T-helper 1 cell treated with Interleukin-12 subunit alpha and Interleukin-12 subunit beta and Interleukin-4 antibody, amounts not matched to agents 30 μg/mL and 1 μg/mL, for 36 hours (primary cell): ENCODE measurements at regions not wholly inside any gene's neighbourhood (a gene's known extent, or its start where the extent isn't known, plus 50 kb on each side); places are given as distances from the start of the nearest gene placed in this dataset.

Source experiments
- H3K27ac Mint-ChIP-seq: one replicate; pipeline ENCODE4 v1.8.0; 2021; ENCODE audit warnings: mild to moderate bottlenecking, mixed read lengths
- H3K27me3 Mint-ChIP-seq: one replicate; pipeline ENCODE4 v1.8.0; 2021; ENCODE audit warnings: low read depth, mixed read lengths
- H3K36me3 Mint-ChIP-seq: one replicate; pipeline ENCODE4 v1.8.0; 2021; ENCODE audit warnings: low read depth, mixed read lengths
- H3K4me1 Mint-ChIP-seq: one replicate; pipeline ENCODE4 v1.8.0; 2021; ENCODE audit warnings: low read depth, mixed read lengths
- H3K4me3 Mint-ChIP-seq: one replicate; pipeline ENCODE4 v1.8.0; 2021; ENCODE audit warnings: mild to moderate bottlenecking, moderate library complexity, mixed read lengths
- H3K9me3 Mint-ChIP-seq: one replicate; pipeline ENCODE4 v1.8.0; 2021; ENCODE audit warnings: mixed read lengths

- Mint-ChIP-seq H3K4me3 (no peak overlapping the region), H3K27me3 (no peaks in the 10 kb centered on the region), H3K4me1 (no peaks in the 10 kb centered on the region), H3K27ac (no peak overlapping the region), H3K9me3 (no peaks in the 10 kb centered on the region), H3K36me3 (no peaks in the 10 kb centered on the region)
These were observed 304.6 kb downstream of the PTPRU start for GRCh38 chr1:29540801-29541357.

GRCh38 chr1:29539971-29540370 is 303.6 kb downstream of the PTPRU start:
- Mint-ChIP-seq H3K27ac (no peak overlapping the region), H3K4me3 (no peak overlapping the region)

DNA sequence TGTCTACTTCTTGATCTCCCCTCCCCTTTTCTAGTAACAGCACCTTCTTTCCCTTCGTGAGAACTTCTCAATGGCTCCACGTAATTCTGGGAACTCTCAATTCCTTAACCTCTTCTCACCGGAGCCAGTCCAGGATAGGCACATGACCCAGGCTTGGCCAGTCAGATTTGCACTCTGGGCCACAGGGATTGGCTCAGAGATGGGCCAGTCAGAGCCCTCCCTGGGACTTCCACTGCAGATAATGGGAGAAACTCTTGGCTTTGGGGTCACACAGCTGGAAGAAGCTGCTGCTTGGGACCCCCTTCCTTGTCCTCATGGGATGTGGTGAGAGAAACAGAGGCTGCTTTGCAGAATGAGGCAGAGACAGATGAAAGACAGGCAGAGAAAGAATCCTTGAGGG is 302.3 kb downstream of the PTPRU start:
- H3K27ac Mint-ChIP-seq: no peak overlapping the region
- H3K9me3 Mint-ChIP-seq: no peaks in the 10 kb centered on the region
- H3K4me3 Mint-ChIP-seq: no peak overlapping the region
- peaks cover 4% of the 10 kb centered on the region for H3K27me3 Mint-ChIP-seq
- no peaks in the 10 kb centered on the region for H3K36me3 Mint-ChIP-seq
- no peaks in the 10 kb centered on the region for H3K4me1 Mint-ChIP-seq

More at GRCh38 chr1:29539971-29540370, 303.6 kb downstream of the PTPRU start:
- Mint-ChIP-seq H3K4me1 (no peaks in the 10 kb centered on the region), H3K27me3 (peaks cover 3% of the 10 kb centered on the region), H3K9me3 (no peaks in the 10 kb centered on the region), H3K36me3 (no peaks in the 10 kb centered on the region)

DNA sequence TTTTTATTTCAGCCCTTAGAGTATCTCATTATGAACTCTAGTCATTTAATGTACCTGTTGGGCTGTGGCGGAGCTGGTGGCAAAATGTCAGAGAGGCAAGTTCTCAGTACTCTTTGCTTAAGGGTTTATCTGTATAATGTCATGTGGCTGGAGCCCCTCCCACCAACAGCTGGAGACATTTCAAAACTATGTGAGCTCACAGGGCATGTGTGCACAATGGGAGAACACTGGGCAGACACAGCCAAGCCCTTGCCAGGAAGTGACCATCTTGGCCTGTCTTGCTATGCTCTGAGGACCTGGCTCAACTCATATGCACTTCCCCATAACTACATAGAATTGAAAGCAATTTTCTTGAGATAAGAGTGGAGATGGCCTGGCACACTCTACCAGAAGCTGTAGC is 296.4 kb downstream of the PTPRU start:
- H3K9me3 Mint-ChIP-seq: peaks cover 18% of the 10 kb centered on the region
- H3K27ac Mint-ChIP-seq: no peak overlapping the region
- H3K4me3 Mint-ChIP-seq: no peak overlapping the region

DNA sequence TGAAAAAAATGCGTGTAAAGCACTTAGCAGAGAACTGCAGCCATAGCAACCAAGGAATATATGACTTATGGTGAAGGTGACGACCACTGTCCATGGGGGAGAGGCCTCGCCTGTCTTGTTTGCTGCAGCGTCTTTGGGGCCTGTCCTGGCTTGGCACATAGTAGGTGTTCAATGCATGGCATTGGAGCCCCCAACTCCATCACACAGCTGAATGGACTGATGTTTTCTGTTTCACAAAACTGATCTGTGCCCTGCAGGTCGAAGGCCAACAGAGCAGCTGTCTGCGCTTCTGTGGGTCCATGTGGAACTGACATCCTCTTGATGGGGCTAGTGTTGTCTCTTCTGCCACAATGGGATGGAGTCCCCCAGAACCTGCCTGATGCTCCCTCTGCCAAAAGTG is 296.0 kb downstream of the PTPRU start:
- Mint-ChIP-seq H3K27ac (no peak overlapping the region), H3K36me3 (no peaks in the 10 kb centered on the region), H3K4me1 (no peaks in the 10 kb centered on the region), H3K9me3 (peaks cover 18% of the 10 kb centered on the region), H3K27me3 (peaks cover 4% of the 10 kb centered on the region), H3K4me3 (no peak overlapping the region)

More for the DNA sequence above, 296.4 kb downstream of the PTPRU start:
- H3K36me3 Mint-ChIP-seq: no peaks in the 10 kb centered on the region
- H3K27me3 Mint-ChIP-seq: peaks cover 4% of the 10 kb centered on the region
- no peaks in the 10 kb centered on the region for H3K4me1 Mint-ChIP-seq

DNA sequence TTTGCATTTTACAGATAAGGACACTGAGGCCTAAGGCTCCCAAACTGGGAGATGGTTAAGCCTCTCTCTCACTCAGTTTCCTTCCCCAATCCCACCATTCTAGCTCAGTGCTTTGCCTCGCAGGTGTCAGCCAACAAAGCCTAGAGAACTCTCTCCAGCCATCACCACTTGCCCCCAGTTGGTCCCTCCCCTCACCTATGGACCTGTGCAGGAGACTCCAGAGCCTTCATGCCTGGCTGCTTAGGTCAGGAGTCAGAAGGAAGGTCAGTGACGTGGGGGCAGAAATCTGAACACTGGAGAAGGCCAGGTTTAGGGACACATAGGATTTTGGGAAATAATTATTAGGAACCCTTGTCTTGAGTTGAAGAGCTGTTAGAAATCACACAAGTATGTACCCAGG is 295.3 kb downstream of the PTPRU start:
- peaks cover 4% of the 10 kb centered on the region for H3K27me3 Mint-ChIP-seq
- H3K27ac Mint-ChIP-seq: no peak overlapping the region
- no peaks in the 10 kb centered on the region for H3K36me3 Mint-ChIP-seq
- H3K4me1 Mint-ChIP-seq: no peaks in the 10 kb centered on the region
- no peak overlapping the region for H3K4me3 Mint-ChIP-seq
- H3K9me3 Mint-ChIP-seq: peaks cover 18% of the 10 kb centered on the region

GRCh38 chr1:29529677-29530278 is 293.5 kb downstream of the PTPRU start:
- peaks cover 7% of the 10 kb centered on the region for H3K27me3 Mint-ChIP-seq
- H3K4me1 Mint-ChIP-seq: no peaks in the 10 kb centered on the region
- H3K27ac Mint-ChIP-seq: no peak overlapping the region
- H3K36me3 Mint-ChIP-seq: no peaks in the 10 kb centered on the region
- peaks cover 18% of the 10 kb centered on the region for H3K9me3 Mint-ChIP-seq
- H3K4me3 Mint-ChIP-seq: no peak overlapping the region

DNA sequence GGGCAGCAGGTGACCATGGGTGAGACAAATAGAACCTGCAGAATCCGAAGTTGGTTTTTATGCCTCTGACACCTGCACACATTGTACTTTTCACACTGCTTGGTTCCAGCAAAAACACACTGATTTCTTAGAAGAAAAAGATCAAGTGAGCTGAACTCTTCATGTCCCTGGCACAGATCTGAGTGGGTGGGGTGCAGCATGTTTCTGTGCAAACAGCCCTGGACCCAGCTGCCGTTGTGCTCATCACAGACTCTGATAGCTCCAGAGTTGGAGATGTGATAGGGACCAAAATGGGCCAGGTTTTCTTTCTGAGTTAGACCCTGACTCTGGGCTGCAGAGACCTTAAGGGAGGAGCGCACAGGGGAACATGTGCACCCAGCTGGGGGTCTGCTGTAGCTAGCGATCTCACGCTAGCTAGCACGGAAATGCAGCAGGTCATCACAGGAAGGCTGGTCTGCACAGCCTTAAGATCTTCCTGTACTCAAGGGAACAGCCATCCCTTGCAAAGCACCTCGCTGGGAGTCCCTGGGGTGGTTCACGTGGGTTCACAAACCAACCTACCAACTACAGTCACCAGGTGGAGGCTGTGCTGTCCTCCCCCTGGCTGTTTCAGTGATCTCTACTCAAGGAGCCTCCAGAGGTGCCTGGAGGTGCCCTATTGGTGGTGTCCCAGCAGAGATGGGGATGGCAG is 291.1 kb downstream of the PTPRU start:
- Mint-ChIP-seq H3K27me3 (peaks cover 7% of the 10 kb centered on the region), H3K27ac (no peak overlapping the region), H3K4me1 (no peaks in the 10 kb centered on the region), H3K36me3 (no peaks in the 10 kb centered on the region), H3K9me3 (peaks cover 18% of the 10 kb centered on the region), H3K4me3 (no peak overlapping the region)

DNA sequence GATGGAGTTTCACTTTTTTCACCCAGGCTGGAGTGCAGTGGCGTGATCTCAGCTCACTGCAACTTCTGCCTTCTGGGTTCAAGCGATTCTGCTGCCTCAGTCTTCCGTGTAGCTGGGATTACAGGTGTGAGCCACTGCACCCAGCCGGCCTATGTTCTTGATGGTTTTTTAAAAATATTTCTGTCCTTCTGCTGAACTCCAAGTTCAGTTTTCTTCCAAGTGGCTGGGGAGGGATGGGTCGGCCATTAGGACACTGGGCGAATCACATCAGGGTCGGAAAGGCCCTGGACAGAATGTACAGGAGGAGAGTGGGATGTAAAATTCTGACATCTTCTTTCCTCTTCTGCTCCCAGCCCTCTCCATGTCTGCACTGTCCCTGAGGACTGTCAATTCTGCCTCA is 289.6 kb downstream of the PTPRU start:
- Mint-ChIP-seq H3K9me3 (peaks cover 15% of the 10 kb centered on the region), H3K27me3 (peaks cover 7% of the 10 kb centered on the region), H3K27ac (no peak overlapping the region), H3K4me1 (no peaks in the 10 kb centered on the region), H3K36me3 (no peaks in the 10 kb centered on the region), H3K4me3 (no peak overlapping the region)

DNA sequence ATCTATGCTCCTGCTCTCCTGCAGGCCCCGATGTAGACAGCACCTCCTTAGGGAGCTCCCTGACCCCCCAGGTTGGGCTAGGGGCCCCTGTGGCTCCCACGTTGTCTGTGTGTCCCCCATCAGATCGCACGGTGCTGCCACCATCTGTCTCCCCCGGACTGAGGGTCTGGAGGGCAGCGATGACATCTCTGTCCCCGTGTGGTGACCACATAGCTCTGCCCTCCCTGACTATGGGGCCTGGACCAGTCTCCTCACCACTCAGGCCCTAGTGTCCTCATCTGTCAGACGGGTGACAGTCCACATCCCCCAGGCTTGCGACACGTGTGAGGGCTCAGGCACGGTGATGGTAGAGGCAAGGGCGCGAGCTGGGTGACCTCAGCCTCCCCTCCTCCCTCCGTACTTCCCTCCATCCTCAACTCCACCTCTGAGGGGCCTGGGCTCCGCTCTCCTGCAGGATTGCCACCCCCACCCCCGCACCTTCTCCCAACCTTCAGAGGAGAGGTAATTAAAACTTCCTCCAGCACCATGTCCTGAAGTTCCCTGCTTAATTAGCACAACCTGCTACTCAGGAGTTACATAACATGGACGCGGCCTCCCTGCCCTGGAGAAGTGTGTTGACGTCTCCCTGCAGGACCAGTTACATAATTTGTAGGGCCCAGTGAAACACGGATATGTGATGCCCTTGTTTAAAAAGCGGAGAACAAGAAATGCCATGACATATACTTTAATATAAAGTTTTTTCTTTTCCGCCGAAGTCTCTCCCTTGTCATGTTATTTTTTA is 288.2 kb downstream of the PTPRU start:
- Mint-ChIP-seq H3K27me3 (peaks cover 7% of the 10 kb centered on the region), H3K36me3 (no peaks in the 10 kb centered on the region)

DNA sequence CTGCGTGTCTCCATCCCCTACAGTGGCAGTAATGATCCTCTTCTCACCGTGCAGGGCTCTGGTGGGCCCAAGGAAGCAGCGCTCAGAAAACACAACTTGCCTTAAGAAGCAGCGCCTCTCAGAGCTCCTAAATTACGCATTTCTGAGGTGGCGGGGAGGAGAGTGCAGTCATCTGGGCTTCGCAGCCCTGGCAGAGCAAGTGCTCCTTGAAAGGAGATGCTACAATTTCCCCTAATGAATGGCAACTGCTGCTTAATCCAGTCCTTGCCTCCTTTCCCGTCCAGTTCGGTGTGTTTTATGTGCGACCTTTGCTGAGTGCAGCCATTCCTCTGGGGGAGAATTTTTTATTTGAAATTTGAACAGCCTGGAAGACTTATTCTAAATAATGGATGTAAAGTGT is 287.3 kb downstream of the PTPRU start:
- Mint-ChIP-seq H3K9me3 (peaks cover 3% of the 10 kb centered on the region), H3K27me3 (peaks cover 7% of the 10 kb centered on the region), H3K27ac (no peak overlapping the region), H3K36me3 (no peaks in the 10 kb centered on the region), H3K4me3 (no peak overlapping the region), H3K4me1 (no peaks in the 10 kb centered on the region)

More for the DNA sequence above, 288.2 kb downstream of the PTPRU start:
- H3K27ac Mint-ChIP-seq: no peak overlapping the region
- H3K9me3 Mint-ChIP-seq: peaks cover 7% of the 10 kb centered on the region
- no peaks in the 10 kb centered on the region for H3K4me1 Mint-ChIP-seq
- H3K4me3 Mint-ChIP-seq: no peak overlapping the region

GRCh38 chr1:29523136-29523535 is 286.8 kb downstream of the PTPRU start:
- Mint-ChIP-seq H3K27ac (no peak overlapping the region), H3K4me3 (no peak overlapping the region), H3K9me3 (peaks cover 2% of the 10 kb centered on the region), H3K4me1 (no peaks in the 10 kb centered on the region), H3K36me3 (no peaks in the 10 kb centered on the region), H3K27me3 (peaks cover 7% of the 10 kb centered on the region)

DNA sequence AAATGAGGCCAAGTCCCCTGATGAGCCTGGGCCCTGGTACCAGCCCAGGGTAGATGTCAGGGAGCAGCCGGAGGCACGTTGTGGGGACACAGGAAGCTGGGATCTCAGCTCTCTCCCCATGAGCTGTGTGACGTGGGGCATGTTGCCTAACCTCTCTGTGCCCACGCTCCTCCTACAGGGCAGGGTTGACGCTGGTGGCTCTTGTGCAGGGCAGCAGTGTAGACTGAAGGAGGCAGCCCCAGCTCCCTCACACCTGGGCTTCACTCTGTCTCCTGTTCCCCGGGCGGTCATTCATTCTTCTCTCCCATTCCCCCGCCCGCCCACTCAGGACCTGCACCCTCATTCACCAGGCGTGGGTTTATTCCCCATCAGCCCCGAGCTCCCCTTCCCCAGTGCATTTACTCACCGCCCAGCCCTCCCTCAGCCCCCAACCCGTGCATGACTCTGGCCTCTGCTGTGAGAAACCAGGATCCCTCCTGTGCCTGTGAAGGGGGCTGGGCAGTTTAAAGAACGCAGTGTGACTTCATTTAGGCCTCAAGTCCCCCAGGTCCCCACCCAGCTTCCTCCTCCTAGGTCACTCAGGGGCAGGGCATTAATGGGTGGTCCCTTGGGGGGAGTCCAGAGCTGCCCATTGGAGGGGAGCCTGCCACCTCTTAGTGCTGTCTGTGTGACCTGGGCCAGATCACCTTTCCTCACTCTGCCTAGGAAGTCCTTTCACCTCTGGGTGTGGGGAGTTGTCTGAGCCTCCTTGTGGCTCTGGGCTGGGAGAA is 285.7 kb downstream of the PTPRU start:
- Mint-ChIP-seq H3K27ac (no peak overlapping the region), H3K4me3 (no peak overlapping the region), H3K27me3 (peaks cover 7% of the 10 kb centered on the region)

DNA sequence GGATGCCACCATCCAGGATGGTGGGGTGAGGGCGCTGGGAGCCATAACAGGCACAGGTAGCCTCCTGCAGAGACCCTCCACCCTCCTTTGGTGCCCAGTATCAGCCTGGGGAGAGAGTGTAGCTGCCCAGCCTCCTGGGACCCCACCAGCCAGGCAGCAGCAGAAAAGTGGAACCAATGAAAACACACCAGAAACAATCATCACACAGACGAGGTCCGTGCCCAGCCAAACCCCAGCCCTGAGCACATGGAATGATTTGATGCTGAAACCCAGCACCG is 285.1 kb downstream of the PTPRU start:
- Mint-ChIP-seq H3K36me3 (no peaks in the 10 kb centered on the region), H3K4me3 (no peak overlapping the region), H3K27me3 (peaks cover 11% of the 10 kb centered on the region), H3K4me1 (no peaks in the 10 kb centered on the region), H3K9me3 (no peaks in the 10 kb centered on the region), H3K27ac (no peak overlapping the region)

More for the DNA sequence above, 285.7 kb downstream of the PTPRU start:
- Mint-ChIP-seq H3K9me3 (no peaks in the 10 kb centered on the region), H3K36me3 (no peaks in the 10 kb centered on the region), H3K4me1 (no peaks in the 10 kb centered on the region)
